ENCODE measurements at regions not wholly inside any gene's neighbourhood (a gene's known extent, or its start where the extent isn't known, plus 50 kb on each side); places are given as distances from the start of the nearest gene placed in this dataset.

DNA sequence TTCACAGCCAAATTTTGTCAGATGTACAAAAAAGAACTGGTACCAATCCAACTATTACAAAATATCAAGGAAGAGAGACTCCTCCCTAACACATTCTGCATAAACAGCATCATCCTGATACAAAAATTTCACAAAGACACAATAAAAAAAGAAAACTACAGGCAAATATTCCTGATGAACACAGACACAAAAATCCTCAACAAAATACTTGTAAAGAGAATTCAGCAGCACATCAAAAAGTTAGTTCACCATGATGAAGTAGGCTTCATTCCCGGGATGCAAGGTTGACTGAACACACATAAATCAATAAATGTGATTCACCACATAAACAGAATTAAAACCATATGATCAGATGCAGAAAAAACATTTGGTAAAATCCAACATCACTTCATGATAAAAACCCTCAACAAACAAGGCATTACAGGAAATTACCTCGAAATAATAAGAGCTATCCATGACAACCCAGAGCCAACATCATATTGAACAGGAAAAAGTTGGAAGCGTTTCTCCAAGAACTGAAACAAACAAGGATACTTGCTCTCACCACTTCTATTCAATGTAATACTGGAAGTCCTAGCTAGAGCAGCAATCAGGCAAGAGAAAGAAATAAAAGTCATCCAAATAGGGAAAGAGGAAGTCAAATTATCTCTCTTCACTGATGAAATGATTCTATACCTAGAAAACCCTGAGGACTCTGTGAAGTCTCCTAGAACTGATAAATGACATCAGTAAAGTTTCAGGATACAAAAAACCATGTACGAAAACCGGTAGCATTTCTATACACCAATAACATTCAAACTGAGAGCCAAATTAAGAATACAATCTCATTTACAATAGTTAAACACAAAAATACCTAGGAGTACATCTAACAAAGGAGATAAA is 223.1 kb downstream of the REEP3 start:
- DNase-seq (ENCODE audit: low read depth), result no peak

DNA sequence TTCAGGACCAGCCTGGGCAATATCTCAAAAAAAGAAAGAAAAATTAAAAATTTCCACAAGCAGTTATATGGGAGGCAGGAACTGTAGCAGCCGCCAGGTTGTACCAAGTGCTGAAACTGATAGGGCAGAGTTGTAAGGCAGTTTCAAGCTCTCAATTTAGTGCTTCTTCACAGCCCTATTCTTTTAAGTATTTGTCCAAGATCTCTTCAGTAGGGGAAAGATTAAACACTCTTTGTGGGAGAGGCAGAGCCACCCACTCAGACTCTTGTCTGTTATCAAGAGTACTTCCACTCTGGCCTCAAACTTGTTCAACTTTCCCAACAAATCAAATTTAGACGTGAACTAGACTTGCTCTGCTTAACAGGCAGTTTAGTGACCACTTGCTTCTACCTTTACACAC is 228.7 kb downstream of the REEP3 start:
- DNase-seq (ENCODE audit: low read depth), result no peak

DNA sequence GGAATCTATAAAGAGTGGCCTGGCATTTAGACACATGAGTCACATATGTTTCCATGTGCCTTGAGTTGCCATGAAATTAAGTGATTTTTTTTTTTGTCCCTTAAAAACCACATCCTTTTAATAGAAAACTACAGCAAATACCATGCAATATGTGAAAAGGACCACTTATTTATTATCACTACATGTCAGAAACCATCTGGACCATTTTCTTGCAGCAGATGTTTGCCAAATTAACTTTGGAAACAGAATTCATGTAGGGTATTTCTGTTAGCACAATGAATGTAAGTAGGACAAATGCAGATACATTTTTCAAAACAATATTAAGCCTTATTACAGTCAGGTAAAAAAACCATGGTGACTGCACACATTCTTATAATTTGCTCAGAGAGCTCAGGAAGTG is 230.6 kb downstream of the REEP3 start:
- no peak for DNase-seq (ENCODE audit: low read depth)

DNA sequence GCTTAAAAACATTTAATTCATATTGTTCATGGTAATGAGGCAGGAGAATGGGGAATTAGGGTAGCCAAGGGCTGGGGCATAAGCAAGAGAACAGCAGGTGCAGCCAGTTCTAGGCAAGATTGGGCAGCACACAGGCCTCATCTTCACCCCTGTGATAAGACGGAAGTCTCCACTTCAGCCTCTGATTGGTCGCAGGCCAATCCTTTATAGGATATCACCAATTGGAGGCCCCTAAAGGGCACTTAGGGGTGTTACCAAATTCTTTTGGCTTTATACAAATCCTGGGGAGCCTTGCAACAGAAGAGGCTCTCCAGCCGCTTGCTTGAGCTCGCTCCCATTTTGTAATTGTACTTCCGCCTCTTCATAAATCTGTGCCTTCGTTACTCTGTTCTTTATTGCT is 231.1 kb downstream of the REEP3 start:
- DNase-seq (ENCODE audit: low read depth), result no peak

DNA sequence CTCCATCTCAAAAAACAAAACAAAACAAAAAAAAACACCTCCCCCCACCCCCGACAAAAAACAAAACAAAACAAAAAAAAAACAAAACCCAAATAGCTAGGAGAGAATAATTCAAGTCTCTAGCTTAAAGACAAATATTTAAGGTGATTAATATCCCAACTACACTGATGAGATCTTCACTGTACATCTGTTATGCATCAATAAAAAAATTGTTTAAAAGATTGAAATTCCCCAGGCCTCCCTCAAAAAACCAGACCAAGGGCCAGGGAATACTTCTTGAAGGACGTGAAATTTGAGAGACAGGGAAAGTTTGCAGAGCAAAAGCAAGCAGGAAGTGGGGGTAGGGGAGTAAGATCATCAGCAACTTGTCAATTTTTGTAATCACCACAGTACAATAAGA is 232.6 kb downstream of the REEP3 start:
- DNase-seq (ENCODE audit: low read depth), result no peak

DNA sequence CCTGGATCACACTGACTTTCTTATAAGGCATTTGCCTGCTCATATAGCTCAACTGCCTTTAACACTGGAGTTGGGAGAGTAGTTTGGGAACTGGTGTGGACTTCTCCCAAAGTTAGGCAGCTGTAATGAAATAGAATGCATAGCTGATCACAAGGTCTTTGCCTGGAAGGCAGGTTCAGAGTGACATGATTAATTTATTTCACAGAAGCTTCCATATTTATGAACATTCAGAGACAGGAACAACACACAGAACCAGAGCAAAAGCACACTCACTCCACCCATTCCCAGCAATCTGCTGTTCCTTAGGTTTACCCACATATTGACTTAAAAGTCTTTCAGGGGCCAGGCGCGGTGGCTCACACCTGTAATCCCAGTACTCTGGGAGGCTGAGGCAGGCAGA is 234.2 kb downstream of the REEP3 start:
- DNase-seq (ENCODE audit: low read depth), result no peak

DNA sequence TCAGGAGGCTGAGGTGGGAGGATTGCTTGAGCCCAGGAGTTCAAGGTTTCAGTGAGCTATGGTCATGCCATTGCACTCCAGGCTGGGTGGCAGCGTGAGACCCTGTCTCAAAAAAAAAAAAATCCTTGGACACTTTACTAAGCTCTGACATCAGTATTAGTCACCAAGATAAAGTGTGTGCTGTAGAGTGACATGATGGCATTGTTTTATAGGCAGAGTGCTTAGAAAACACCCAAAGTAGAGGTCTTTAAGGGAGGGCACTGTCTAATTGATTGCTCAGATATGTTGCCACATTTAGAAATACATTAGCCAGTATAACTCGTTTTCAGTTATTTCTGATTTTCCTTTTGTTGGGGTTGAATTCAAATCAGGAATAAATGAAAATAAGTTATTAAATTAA is 235.9 kb downstream of the REEP3 start:
- peak; percentile 26 for DNase-seq (ENCODE audit: low read depth)

DNA sequence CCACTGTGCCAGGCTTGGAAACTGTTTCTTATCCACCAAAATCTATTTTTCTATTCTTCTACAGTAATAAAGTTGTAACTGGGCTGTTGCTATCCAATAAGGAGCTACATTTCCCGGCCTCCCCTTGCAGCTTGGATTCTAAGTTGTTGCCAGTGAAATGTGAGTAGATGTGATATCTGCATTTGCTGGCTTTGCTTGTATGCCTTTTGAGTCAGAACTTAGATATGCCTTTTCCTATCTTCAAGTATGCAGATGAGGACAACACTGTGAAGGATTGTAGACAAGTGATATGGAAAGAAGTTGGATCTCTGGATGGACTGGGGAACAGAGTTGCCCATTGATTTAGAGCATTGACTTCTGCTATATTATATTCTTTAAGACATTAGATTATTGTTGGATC is 236.9 kb downstream of the REEP3 start:
- DNase-seq (ENCODE audit: low read depth), result no peak

DNA sequence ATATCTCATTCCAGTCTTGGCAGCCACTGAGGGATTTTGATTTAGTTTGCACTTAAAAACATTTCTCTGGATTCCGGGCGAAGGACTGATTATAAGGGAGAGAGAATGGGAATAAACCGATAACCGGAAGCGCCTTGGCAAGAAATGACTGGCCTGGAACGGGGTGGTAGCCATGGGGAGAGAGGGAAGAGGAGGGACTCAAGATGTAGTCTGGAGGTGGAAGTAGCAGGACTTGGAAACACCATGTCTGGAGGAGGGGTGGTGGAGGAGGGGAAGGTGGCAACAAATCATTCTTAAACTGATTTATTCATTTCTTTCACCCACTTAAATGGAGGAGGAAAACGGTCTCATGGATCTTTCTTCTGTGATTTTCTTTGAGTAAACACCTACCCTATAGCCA is 238.1 kb downstream of the REEP3 start:
- DNase-seq (ENCODE audit: low read depth), result no peak

DNA sequence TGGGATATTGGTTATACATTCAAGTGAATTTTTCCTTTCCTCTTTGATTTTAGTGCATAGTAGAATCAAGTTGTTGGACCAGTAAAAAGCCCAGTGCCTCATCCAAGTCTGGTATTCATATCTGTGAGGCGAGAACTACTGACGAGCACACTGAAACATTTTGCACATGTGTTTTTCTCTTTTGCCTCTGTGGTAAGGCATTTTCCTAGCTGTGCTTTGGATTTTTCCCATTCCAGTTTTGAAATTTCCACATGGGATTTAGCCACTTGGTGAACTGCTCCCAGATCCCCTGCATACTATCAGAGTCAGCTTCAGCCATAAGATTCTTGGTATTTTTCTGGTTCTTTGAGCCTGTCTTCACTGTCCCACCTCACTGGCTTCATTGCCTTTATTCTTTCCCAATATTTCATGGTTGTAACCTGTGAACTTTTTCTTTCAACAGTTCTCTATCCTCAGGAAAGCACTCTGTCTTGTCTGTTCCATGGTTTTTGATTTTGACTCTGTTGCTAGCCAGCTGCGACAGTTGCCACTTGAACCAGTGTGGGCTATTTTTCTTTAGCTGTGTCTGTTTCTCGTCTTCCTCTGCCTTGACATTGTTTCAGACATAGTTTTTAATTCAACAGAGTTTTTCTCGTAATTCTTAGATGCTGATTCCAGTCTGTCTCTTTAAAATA is 239.0 kb downstream of the REEP3 start:
- DNase-seq (ENCODE audit: low read depth), result no peak

DNA sequence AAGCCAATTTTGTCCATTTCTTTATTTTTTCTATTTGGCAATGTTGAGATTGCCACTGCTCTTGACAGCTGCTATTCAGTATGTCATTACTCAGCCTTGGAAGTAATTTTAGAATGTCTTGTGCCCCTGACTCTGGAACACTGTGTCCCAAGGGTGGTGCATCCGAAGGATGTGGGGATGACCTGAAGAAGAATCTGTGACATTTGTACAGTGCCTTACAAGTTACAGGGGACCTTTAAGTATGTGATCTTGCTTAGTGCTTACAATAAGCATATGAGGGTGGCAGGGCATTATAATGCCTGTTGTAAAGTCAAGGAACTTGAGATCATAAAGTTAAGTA is 239.5 kb downstream of the REEP3 start:
- DNase-seq (ENCODE audit: low read depth), result no peak

DNA sequence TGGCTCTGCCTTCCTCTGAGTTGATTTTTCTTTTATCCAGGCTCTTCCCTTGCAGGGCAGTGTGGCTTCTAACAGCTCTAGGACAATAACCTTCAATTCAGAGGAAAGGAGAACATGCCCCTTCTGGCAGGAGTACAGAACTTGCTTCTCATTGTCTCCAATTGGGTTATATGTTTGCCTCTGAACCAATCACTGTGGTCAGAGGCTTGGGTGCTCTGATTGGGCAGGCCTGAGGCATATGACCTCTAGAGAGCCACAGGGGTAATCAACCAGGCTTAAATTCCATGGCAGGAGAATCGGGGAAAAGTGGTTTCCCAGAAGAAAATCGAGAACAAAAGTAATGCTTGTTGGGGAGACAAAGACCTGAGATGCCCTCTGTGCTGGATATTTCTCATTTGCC is 240.0 kb downstream of the REEP3 start:
- DNase-seq (ENCODE audit: low read depth), result no peak

DNA sequence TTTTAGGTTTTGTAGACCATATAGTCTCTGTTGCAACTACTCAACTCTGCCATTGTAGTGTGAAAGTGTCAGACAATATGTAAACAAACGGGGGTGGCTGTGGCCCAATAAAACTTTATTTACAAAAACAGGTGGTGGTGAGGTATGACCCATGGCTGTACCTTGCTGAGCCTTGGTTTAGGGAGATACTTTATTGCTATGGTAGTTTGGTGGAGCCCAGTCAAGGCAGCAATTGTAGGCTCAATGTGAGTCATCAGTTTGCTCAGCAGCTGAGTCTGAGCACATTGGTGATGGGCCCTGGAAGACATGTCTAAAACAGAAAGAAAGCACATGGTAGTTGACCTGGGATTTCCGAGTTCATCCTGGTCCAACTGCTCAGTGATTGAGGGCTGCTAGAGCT is 242.5 kb downstream of the REEP3 start:
- DNase-seq (ENCODE audit: low read depth), result peak; percentile 34

DNA sequence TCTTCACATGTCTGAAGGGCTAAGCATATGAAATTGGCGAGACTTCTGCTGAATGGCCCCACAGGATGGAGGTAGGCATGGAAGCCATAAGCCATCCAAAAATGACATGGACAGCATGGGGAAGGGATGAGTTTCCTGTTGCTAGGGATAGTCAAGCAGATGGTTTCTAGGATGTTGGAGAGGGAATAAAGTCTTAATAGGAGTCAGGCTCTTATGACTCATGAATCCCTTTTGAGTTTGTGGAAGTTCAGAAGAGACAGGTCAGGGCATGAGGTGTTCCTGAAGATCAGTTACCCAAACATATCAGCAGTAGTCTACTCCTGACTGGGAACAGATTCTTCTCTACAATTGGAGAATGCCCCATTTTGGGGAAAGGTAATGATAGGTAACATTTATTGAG is 243.9 kb downstream of the REEP3 start:
- peak; percentile 43 for DNase-seq (ENCODE audit: low read depth)

DNA sequence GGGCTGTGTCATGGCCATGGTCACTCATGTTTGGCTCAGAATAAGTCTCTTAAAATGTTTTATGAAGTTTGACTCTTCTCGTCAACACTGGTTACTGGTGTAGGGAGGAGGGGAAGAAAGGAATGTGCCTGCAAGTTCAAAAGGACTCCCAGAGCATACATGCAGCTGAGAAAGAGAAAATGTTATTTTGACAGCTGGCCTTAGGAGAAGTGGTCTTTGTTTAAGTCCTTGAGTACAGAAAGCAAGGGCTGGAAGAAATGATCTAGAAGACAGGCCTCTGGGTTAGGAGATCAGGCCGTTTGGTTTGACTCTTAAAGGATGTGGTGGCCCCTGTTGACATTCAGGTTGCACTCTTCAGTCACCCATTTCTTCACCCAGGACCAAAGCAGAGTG is 245.5 kb downstream of the REEP3 start:
- no peak for DNase-seq (ENCODE audit: low read depth)

DNA sequence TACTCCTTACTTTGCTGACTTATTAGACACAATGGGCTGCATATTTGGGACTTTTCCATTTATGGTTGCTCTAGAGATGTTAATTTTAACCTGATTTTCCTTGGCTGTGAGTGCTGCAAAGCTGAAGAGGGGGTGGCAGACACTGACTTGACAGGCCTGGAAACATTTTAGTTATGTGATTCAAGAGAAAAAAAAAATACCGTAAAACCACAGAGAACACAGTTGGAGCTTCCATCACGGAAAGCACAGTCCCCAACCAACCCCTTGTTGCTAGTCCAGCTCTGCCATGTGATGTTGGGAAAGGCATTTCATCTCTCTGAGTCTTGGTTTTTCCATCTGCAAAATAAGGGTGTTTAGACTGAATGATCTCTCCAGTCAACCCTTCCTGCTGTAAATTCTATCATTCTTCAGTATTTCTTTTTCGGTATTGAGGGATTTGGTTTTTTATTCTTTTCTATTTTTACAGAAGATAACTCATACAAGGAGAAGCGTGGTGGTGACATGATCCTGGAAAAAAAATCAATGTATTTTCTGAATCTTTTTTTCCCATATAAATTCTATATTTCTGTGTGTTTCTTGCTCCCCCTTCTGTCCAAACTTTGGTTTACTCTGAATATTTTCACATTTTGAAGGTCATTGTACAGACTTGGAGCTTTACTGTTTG is 246.1 kb downstream of the REEP3 start:
- peak; percentile 57 for DNase-seq (ENCODE audit: low read depth)

DNA sequence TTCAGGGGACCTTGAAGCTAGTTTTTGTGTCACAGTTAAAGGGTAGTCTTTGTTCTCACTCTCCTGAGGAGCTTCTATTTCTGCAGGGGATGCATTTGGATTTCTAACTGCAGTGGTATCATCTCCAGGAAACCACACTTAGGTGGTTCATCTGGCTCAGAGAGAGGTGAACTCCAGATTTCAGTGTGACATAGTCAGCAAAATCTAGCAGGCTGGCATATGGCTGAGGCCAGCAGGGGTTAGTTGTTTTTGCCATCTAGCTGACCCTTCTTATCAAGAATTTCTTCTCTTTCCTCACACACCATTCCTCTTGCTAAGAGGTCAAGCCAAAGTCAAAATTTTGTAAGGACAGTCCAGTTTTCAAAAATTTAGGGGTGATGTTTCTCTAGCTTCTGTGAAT is 248.2 kb downstream of the REEP3 start:
- no peak for DNase-seq (ENCODE audit: low read depth)

DNA sequence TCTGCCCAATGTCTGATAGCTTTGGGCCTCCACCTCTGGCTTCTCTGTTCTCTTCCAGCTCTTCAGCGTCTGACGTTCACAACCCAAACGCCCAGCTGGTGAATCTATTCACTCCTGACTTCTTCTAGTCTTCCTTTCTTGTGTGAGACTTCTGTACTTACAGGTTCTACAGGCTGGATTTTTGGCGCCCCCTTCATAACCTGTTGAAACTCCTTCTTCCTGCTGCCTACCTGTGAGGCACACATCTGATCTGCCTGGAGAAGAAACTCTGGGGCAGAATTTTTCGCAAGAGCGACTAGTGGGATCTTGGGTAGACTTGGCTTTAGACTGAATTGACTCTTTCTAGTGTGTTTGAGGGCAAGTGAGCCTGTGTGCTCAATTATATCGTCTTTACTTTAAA is 249.3 kb downstream of the REEP3 start:
- DNase-seq (ENCODE audit: low read depth), result no peak

DNA sequence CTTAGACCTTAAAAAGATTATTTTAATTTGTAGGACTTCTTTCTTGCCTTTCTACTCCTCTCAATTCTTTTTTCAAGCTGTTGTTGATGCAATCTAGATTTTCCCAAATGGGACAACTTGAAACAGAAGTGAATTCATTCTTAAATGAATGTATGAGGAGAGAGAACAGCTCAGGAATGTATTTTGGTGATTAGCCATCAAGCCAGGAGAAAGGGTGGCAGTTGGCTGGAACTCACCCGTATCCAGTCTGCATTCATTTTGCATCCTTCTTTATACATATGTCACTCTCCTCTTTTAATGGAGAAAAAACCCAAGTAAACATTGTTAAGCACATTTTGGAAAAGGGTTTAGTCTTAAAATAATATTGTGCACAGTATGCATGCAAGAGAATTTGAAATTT is 251.3 kb downstream of the REEP3 start:
- DNase-seq (ENCODE audit: low read depth), result no peak

DNA sequence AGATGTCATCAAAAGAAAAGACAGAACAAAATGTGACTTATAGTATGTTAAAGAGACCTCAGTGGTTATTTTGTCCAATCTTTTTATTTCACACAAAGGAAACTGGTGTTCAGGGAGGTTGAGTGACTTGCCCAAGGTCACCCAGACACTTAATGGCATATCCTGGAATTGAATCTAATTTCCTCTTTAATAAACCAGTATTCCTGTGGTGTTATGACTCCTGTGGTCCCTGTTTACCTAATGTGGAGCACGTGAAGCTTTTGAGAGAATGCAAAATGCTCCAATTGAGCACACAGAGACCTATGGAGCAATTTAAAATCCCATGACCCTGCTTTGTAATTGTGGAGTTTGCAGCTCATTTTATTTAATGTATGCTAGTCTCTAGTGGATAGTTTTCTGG is 251.9 kb downstream of the REEP3 start:
- DNase-seq (ENCODE audit: low read depth), result no peak

DNA sequence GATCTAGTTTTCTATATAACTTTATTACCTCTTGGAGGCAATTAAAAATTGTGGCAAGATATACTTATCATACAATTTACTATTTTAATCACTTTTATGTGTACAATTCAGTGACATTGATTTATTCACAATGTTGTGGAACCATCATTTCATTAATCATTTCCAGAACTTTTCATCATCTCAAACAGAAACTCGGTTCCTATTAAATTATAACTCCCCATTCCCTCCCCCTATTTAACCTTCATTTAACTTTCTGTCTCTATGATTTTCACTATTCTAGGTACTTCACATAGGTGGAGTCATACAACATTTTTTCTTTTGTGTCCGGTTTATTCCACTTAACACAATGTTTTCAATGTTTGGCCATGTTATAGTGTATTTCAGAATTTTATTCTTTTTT is 252.8 kb downstream of the REEP3 start:
- DNase-seq (ENCODE audit: low read depth), result no peak

DNA sequence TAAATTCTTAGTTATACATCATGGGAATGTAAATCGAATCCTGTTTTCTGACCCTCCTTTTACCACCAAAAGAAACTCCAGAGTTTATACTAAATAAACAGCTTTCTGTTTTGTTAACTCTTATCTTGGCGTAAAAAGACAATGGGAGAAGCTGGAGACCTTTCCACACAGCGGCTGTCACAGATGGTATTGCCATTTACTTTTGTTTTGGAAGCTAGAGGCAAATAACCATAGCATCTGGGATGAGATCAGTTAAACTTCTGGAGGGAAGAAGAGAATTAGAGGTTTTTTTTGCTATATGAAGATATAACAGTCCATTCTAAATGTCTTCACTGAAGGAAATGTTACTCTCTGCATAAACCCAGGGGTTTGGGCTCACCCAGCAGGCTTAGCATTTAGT is 258.9 kb downstream of the REEP3 start:
- DNase-seq (ENCODE audit: low read depth), result no peak

DNA sequence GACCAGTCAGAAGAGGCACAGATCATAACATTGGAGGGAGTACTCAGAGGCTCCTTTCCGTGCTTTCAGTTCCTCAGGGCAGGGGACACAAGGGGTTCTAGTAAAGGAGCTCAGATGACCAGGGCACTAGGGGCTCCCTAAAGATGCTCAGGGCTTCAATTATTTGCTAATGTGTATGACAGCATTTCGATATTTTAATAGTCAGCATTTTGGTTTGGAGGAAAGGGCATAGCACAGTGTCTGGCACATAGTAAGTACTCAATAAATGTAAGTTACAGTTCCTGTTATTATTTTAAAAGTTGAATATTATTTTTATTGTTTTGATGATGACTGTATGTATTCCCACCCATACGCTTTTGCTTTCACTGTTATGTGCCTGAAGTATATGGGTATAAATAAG is 260.0 kb downstream of the REEP3 start:
- no peak for DNase-seq (ENCODE audit: low read depth)

Data from ELR (cell line).